ENCODE measurements at regions not wholly inside any gene's neighbourhood (a gene's known extent, or its start where the extent isn't known, plus 50 kb on each side); places are given as distances from the start of the nearest gene placed in this dataset.

GRCh38 chr20:63086421-63087235 is 79.9 kb upstream of the BHLHE23 start:
- 65% methylated on average over 36 of the region's 36 CpGs for WGBS
- Histone ChIP-seq H3K27me3 (ENCODE audit: control insufficient read depth in 4 of 4, insufficient read depth in 4 of 4, low read length in 3 of 4) (peaks cover 0 to 17% (median 3%) of the 10 kb centered on the region in 4 donors), H3K9ac (ENCODE audit: low read depth in 1 of 2, low read length in 2 of 2) (no peak overlapping the region), H3K9me3 (ENCODE audit: control insufficient read depth in 4 of 4, low read length in 3 of 4) (no peaks in the 10 kb centered on the region), H3K36me3 (ENCODE audit: control insufficient read depth in 4 of 4, insufficient read depth in 3 of 4, low read depth in 1 of 4, low read length in 3 of 4) (no peaks in the 10 kb centered on the region), H3K4me3 (ENCODE audit: low read depth in 1 of 3, low read length in 3 of 3) (no peak overlapping the region), H3K4me1 (ENCODE audit: control insufficient read depth in 4 of 4, insufficient read depth in 4 of 4, low read length in 3 of 4) (no peaks in the 10 kb centered on the region), H3K27ac (ENCODE audit: low read depth in 1 of 2, low read length in 2 of 2) (no peak overlapping the region)
- TF ChIP-seq REST (IDR thresholded peaks at IDR 0.05) (no peak), JUND (IDR thresholded peaks at IDR 0.05) (no peak), YY1 (IDR thresholded peaks at IDR 0.05) (no peak), MAX (IDR thresholded peaks at IDR 0.05) (no peak), ZBTB33 (IDR thresholded peaks at IDR 0.05) (no peak), HNF4G (IDR thresholded peaks at IDR 0.05) (no peak), SP1 (IDR thresholded peaks at IDR 0.05) (no peak), TAF1 (conservative IDR thresholded peaks at IDR 0.05) (no peak), FOXA2 (IDR thresholded peaks at IDR 0.05) (no peak)
- no peak for DNase-seq (ENCODE audit: low spot score)

GRCh38 chr20:63085151-63085861 is 78.5 kb upstream of the BHLHE23 start:
- Histone ChIP-seq H3K27ac (ENCODE audit: low read depth in 1 of 2, low read length in 2 of 2) (no peak overlapping the region), H3K9ac (ENCODE audit: low read depth in 1 of 2, low read length in 2 of 2) (no peak overlapping the region), H3K27me3 (ENCODE audit: control insufficient read depth in 4 of 4, insufficient read depth in 4 of 4, low read length in 3 of 4) (peaks cover 0 to 14% (median 3%) of the 10 kb centered on the region in 4 donors), H3K4me1 (ENCODE audit: control insufficient read depth in 4 of 4, insufficient read depth in 4 of 4, low read length in 3 of 4) (no peaks in the 10 kb centered on the region), H3K4me3 (ENCODE audit: low read depth in 1 of 3, low read length in 3 of 3) (no peak overlapping the region), H3K36me3 (ENCODE audit: control insufficient read depth in 4 of 4, insufficient read depth in 3 of 4, low read depth in 1 of 4, low read length in 3 of 4) (no peaks in the 10 kb centered on the region), H3K9me3 (ENCODE audit: control insufficient read depth in 4 of 4, low read length in 3 of 4) (no peaks in the 10 kb centered on the region)
- no peak for DNase-seq (ENCODE audit: low spot score)
- 67% methylated on average over 34 of the region's 34 CpGs for WGBS
- TF ChIP-seq TAF1 (conservative IDR thresholded peaks at IDR 0.05) = no peak
- no peak for TF ChIP-seq EGR1 (IDR thresholded peaks at IDR 0.05; ENCODE audit: low read depth in 2 of 2)
- no peak for TF ChIP-seq YY1 (IDR thresholded peaks at IDR 0.05)
- TF ChIP-seq MAX (IDR thresholded peaks at IDR 0.05) = no peak
- no peak for TF ChIP-seq FOXA2 (IDR thresholded peaks at IDR 0.05)
